Left ventricle myocardium inferior (tissue), 1 donor: ENCODE measurements at regions not wholly inside any gene's neighbourhood (a gene's known extent, or its start where the extent isn't known, plus 50 kb on each side); places are given as distances from the start of the nearest gene placed in this dataset.
"Not testable (repeated sequence)": the region's sequence is repeated elsewhere in the genome, so short reads cannot be mapped to it uniquely, and the experiment has no call there.

Source experiments
- DNase-seq: peaks from one replicate; pipeline ENCODE4 v3.0.0-alpha.2; 2020
- H3K27ac ChIP-seq: fragments of 200-600 bp; replicated peaks from 2 replicates; pipeline ENCODE4 v1.8.0; 2021
- H3K27me3 ChIP-seq: fragments of 200-600 bp; 2 replicates; pipeline ENCODE4 v1.8.0; 2021; ENCODE audit warnings: low read depth
- H3K36me3 ChIP-seq: fragments of 200-600 bp; 2 replicates; pipeline ENCODE4 v1.8.0; 2021
- H3K4me1 ChIP-seq: fragments of 200-600 bp; 2 replicates; pipeline ENCODE4 v1.8.0; 2021
- H3K4me3 ChIP-seq: fragments of 200-600 bp; 2 replicates; pipeline ENCODE4 v1.8.0; 2021; ENCODE audit warnings: mild to moderate bottlenecking, moderate library complexity
- H3K9me3 ChIP-seq: fragments of 200-600 bp; replicated peaks from 2 replicates; pipeline ENCODE4 v1.8.0; 2021
- intact Hi-C: fragments of 100-400 bp; cut with micrococcal nuclease; formaldehyde crosslinking; loops from one replicate; pipeline ENCODE4 v1.11.0; 2022
- TF ChIP-seq, protein P1 (sequence below): fragments of 200-600 bp; IDR thresholded peaks from 2 replicates; pipeline ENCODE4 v1.8.0; 2021; ENCODE audit warnings: antibody characterized with exemption, mild to moderate bottlenecking, borderline replicate concordance
- donor health status: DM: no; HTN: yes; CAD: no; lungs with severe emphysema.

- H3K4me3 ChIP-seq, result no peak overlapping the region
- H3K27me3 ChIP-seq, result no peaks in the 10 kb centered on the region
- H3K36me3 ChIP-seq, result no peaks in the 10 kb centered on the region
- H3K9me3 ChIP-seq, result peaks cover 24% of the 10 kb centered on the region
- TF ChIP-seq, protein P1, sequence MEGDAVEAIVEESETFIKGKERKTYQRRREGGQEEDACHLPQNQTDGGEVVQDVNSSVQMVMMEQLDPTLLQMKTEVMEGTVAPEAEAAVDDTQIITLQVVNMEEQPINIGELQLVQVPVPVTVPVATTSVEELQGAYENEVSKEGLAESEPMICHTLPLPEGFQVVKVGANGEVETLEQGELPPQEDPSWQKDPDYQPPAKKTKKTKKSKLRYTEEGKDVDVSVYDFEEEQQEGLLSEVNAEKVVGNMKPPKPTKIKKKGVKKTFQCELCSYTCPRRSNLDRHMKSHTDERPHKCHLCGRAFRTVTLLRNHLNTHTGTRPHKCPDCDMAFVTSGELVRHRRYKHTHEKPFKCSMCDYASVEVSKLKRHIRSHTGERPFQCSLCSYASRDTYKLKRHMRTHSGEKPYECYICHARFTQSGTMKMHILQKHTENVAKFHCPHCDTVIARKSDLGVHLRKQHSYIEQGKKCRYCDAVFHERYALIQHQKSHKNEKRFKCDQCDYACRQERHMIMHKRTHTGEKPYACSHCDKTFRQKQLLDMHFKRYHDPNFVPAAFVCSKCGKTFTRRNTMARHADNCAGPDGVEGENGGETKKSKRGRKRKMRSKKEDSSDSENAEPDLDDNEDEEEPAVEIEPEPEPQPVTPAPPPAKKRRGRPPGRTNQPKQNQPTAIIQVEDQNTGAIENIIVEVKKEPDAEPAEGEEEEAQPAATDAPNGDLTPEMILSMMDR, result no peak
- H3K4me1 ChIP-seq, result no peaks in the 10 kb centered on the region
- peak overlapping the region; percentile 61 for H3K27ac ChIP-seq
- no peak for DNase-seq
- intact Hi-C loops, result no loop called here
Observed at GRCh38 chr11:26930518-26931247, 63.2 kb upstream of the FIBIN start.

- Histone ChIP-seq H3K36me3 (no peaks in the 10 kb centered on the region), H3K4me3 (no peak overlapping the region), H3K27me3 (no peaks in the 10 kb centered on the region), H3K4me1 (no peaks in the 10 kb centered on the region), H3K27ac (peak overlapping the region; percentile 61), H3K9me3 (peaks cover 21% of the 10 kb centered on the region)
- peak; percentile 25 for DNase-seq
- intact Hi-C loops, result no loop called here
- TF ChIP-seq, protein P1, result no peak
Observed at GRCh38 chr11:26931248-26931631, 62.7 kb upstream of the FIBIN start.

DNA sequence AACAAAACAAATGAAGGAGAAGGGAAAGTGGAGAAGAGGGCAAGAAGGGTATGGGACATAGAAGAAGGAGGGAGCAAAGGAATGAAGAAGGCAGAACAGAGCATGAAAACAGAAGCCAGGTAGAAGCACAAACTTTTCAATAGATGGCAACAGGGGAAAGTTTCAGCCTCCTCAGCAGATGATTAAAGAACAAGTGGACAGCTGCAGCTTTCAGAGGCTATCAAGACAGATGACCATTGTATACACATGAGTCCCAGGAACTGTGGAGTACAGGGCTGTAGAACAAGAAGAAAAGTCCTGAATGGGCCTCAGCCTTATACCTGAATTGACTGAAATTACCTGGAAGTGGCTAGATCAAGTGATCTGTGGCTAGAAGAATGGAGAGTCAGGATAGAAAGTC is 62.0 kb upstream of the FIBIN start:
- TF ChIP-seq, protein P1, result no peak
- H3K9me3 ChIP-seq, result peaks cover 15% of the 10 kb centered on the region
- no peaks in the 10 kb centered on the region for H3K4me1 ChIP-seq
- intact Hi-C loops, result no loop called here
- no peaks in the 10 kb centered on the region for H3K36me3 ChIP-seq
- H3K27me3 ChIP-seq, result no peaks in the 10 kb centered on the region
- no peak overlapping the region for H3K4me3 ChIP-seq
- no peak for DNase-seq
- peak overlapping the region; percentile 61 for H3K27ac ChIP-seq

GRCh38 chr11:26936109-26936508 is 57.8 kb upstream of the FIBIN start:
- Histone ChIP-seq H3K4me1 (no peaks in the 10 kb centered on the region), H3K4me3 (no peak overlapping the region), H3K36me3 (no peaks in the 10 kb centered on the region), H3K27me3 (no peaks in the 10 kb centered on the region), H3K9me3 (peaks cover 10% of the 10 kb centered on the region), H3K27ac (no peak overlapping the region)
- no peak for DNase-seq
- intact Hi-C loops, result no loop called here
- TF ChIP-seq, protein P1, result no peak

DNA sequence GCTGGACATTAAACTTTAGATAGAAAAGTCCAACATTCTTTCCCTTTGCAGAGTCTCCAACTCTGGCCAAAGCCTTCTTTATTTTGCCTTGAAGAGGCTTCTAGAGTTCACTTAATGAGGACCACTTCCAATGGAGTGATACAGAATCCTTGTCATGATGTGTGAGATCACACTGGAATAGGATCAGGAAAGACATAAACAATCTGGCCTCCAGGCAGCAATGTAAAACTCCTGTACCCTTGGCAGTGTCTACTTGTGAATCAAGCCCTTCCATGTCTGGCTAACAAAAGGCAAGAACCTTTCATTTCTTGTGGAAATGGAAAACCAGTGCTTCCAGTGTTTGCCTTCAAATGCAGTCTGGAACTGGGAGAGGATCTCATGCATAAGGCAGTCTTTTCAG is 56.5 kb upstream of the FIBIN start:
- Histone ChIP-seq H3K27me3 (no peaks in the 10 kb centered on the region), H3K36me3 (no peaks in the 10 kb centered on the region), H3K27ac (no peak overlapping the region), H3K4me3 (no peak overlapping the region), H3K9me3 (peaks cover 10% of the 10 kb centered on the region), H3K4me1 (no peaks in the 10 kb centered on the region)
- DNase-seq, result no peak
- intact Hi-C loops, result no loop called here
- TF ChIP-seq, protein P1, result no peak

DNA sequence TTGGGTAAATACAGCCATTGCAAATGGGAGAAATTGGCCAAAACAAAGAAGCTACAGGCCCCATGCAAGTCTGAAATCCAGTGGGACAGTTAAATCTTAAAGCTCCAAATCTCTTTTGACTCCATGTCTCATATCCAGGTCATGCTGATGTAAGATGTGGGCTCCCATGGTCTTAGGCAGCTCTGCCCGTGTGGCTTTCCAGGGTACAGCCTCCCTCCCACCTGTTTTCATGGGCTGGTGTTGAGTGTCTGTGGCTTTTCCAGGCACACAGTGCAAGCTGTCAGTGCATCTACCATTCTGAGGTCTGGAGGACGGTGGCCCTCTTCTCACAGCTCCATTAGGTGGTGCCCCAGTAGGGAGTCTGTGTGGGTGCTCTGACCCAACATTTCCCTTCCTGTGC is 53.4 kb upstream of the FIBIN start:
- intact Hi-C loops, result not testable (repeated sequence)

More for the DNA sequence above, 53.4 kb upstream of the FIBIN start:
- not testable (repeated sequence) for H3K9me3 ChIP-seq, H3K4me1 ChIP-seq, H3K27me3 ChIP-seq, H3K27ac ChIP-seq, DNase-seq, H3K4me3 ChIP-seq, H3K36me3 ChIP-seq
